Sigmoid colon (tissue), 4 donors: ENCODE measurements at regions not wholly inside any gene's neighbourhood (a gene's known extent, or its start where the extent isn't known, plus 50 kb on each side); places are given as distances from the start of the nearest gene placed in this dataset.

ENCODE experiments used
- CTCF ChIP-seq, 4 experiments: fragments of 450-650 bp in 3 of 4; fragments of 200-600 bp in 1 of 4; IDR thresholded peaks; one replicate each; pipeline ENCODE4 v1.5.1; 2016 to 2019; ENCODE audit warnings: antibody characterized with exemption in 4 of 4, mild to moderate bottlenecking in 3 of 4, moderate library complexity in 2 of 4
- EP300 ChIP-seq, 4 donors: sonication (generic); formaldehyde crosslinking; IDR thresholded peaks; one replicate each; pipeline ENCODE4 v1.6.1; 2017; ENCODE audit warnings: antibody characterized with exemption in 4 of 4
- POLR2A ChIP-seq, 2 donors: fragments of 450-650 bp; IDR thresholded peaks; one replicate each; pipeline ENCODE4 v1.6.1; 2016; ENCODE audit warnings: antibody characterized with exemption in 2 of 2, mild to moderate bottlenecking in 2 of 2, moderate library complexity in 2 of 2
- POLR2AphosphoS5 ChIP-seq, 4 donors: sonication (generic); formaldehyde crosslinking; IDR thresholded peaks; one replicate each; pipeline ENCODE4 v1.6.1; 2017; ENCODE audit warnings: antibody characterized with exemption in 4 of 4

- TF ChIP-seq POLR2A (IDR thresholded peaks at IDR 0.05) (no peak), CTCF (IDR thresholded peaks at IDR 0.05) (no peak), POLR2AphosphoS5 (IDR thresholded peaks at IDR 0.05) (no peak), EP300 (IDR thresholded peaks at IDR 0.05) (no peak)
Measured at GRCh38 chr9:94014920-94015319, 59.8 kb upstream of the BARX1 start.
